HG02610 (cell line): ENCODE measurements at regions not wholly inside any gene's neighbourhood (a gene's known extent, or its start where the extent isn't known, plus 50 kb on each side); places are given as distances from the start of the nearest gene placed in this dataset.

Experiments
- ATAC-seq: cut with Tn5 transposase; IDR thresholded peaks from one replicate; pipeline ENCODE4 v1.9.1; 2021; ENCODE audit warnings: mild to moderate bottlenecking, moderate library complexity; ENCODE audit not compliant: unreplicated experiment

GRCh38 chr16:8376858-8377257 is 213.5 kb downstream of the TMEM114 start:
- ATAC-seq: no peak

- ATAC-seq: no peak
Measured at GRCh38 chr16:8376430-8376829, 213.9 kb downstream of the TMEM114 start.

DNA sequence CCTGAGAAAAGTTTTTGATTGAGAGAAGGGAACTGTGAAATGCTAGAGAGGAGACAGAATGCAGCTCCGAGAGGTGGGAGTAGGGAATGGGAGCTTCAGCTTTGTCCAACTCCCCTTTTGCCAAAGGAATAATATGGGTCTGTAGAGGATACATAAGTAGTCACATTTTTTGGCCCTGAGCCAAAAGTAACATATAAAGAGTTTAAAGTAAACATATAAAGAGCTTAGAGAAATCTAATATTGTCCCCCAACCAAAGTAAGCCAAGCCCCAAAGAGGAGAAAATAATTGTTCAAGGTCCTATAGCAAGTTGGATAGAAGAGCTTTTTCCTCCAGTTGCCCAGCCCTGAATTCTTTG is 215.1 kb downstream of the TMEM114 start:
- no peak for ATAC-seq

GRCh38 chr16:8374586-8375231 is 215.6 kb downstream of the TMEM114 start:
- no peak for ATAC-seq

DNA sequence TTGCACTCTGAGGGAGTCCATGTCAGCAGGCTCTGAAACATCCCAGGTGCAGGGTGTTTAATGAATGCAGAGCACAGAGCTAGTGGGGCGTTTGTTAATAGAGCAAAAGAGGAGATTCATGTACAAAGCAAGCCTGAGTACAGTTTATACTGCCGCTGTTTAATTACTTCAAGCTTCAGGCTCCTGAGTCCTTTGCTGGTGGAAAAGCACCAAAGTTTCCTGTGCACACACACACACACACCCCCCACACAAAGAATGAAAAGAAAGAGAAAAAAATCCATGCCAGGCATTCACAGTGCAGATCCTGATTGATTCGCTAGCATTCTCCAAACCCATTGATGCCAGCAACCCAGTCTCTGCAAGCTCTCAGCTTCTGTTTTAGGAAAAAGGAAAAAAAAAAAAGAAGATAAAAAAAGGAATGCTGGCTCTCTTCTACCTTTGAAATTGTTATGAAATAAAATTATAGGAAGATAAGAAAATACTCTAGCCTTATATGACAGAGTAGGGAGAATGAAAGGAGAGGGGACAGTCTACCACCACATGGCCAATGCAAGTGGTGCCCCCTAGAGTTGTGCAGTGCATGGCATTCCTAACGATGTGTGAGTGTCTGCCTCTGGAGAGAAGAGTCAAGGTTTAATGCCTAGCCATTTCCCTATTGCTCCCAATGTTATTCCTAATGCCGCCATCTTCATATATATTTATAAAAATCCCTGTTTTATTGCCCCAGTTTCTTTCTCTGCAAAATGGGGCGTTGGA is 216.5 kb downstream of the TMEM114 start:
- no peak for ATAC-seq

DNA sequence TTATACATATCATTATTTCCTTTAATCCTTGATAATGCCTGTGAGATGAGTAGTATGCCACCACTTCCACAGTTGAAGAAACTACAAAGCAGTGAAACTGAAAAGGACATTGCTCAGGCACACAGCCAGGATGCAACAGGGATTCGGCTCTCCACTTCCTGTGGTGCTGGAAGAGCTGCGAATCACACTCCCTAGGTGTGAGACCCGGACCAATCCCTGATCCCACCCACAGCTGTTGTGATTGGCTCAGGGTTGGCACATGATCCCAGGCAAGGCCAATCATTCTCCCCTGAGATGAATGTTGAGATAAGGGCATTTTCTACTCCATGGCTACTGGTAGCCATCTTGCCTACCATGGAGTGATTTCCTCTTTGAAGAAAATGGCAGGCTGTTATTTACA is 218.2 kb downstream of the TMEM114 start:
- no peak for ATAC-seq

DNA sequence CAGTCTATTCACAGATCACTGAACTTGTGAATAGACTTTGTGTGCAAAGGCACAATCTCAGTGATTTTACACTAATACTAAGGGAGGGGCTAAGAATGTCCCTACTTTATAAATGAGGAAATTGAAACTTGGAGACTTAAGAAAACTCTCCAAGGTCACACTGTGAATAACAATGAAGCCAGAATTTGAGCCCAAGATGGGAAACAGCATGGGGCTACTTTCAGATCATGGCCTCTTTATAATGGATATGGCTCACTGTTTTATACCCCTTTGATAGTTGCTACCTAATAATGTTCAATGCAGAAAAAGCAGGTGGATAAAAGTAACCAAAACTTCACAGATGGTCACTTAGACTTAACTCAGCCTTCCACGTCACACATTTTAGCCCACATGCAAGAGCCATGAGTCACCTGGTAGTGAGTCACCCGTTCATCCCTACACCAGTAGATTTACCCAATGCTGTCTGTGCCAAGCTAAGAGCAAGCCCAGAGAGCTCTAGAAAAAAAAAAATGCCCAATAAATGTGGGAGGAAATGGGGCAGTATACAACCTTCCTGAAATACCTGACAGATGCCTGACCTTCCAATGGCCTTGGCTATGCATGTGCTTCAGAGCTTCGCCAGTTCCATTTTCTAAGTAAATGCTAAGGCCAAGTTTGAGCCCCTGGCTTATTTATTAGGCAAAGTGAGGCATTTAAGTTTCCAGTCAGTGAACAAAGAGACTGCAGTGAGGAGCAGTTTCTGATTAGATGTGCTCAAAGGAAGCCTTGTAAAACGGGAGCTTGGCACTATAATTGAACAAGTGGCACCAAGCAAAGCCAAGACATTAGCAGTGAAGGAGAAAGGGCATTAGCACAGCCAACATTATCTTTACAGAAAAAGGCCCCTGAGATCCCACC is 219.7 kb downstream of the TMEM114 start:
- no peak for ATAC-seq

DNA sequence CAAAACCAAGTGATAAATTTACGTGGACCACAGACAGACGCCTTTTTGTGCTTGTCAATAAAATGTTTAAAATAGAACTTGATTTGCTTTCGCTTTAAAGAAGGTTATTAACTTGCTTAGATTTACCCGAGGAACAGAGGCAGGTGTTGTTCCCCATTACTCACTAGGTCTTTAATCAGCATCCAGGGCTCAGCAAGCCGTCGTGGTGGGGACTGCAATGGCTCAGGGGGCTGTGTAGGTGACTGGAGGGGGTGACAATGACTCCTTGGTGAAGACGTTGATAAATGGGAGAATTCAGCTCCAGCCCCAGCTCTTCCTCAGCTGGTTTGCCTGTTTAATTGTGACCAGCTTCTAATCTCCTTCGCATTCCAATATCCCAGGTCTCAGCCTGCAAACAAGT is 231.4 kb downstream of the TMEM114 start:
- no peak for ATAC-seq

DNA sequence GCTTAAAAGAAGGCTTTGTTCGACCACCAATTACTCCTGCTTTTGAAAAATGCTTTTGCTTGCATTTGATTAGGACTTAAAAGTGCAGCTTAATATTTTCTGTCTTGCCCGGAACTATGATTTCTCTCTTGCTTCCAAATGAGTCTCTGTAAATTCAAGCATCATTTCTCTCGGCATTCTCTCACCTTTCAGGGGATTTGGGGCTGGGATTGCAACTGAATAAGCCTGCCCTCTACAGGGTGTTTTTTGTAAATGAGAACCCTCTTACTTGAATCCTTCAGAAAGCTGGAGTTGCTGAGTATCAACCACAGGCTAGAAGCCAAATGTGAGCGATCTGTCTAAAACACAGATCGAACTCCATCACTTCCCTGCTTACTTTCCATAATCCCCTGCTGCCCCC is 234.6 kb downstream of the TMEM114 start:
- no peak for ATAC-seq

GRCh38 chr16:8346294-8346693 is 244.0 kb downstream of the TMEM114 start:
- ATAC-seq: no peak

DNA sequence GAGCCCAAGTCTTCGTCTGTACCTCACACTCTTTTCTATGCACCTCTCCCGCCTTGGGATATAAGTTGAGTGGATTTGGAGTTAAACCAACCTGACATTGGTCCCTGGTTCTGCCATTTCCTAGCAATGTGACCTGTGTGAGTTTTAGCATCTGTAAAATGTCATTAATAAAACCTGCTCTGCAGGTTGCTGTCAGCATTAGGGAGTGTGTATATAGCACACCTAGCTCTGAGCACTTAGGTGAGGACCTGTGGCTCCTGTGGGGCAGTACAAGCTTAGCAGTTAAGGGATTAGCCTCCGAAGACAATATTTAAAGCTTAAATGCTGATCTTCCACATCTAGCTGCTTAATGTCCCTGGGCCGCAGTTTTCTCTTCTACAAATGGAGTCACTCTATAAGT is 248.0 kb downstream of the TMEM114 start:
- no peak for ATAC-seq

- no peak for ATAC-seq
Measured at GRCh38 chr16:8330761-8331160, 259.6 kb downstream of the TMEM114 start.

DNA sequence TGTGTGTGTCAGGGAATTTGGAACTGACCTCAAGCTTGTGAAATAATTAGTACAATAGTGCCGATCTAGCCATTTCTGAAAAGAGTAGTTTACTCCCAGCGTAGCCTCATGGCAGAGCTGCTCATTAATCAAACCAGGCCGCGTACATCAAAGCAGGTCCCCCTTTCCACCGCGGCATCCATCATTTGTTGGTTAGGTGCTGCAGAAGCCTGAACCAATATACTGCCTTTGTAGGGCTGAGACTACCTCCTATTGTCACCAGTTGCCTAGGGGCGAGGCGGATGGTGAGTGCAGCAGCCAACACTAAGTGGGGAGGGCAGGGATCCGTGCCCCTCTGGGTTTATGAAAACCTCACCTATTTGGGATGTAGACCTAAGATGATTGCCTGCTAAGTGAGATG is 264.1 kb downstream of the TMEM114 start:
- no peak for ATAC-seq

GRCh38 chr16:8323153-8323552 is 267.2 kb downstream of the TMEM114 start:
- no peak for ATAC-seq

- ATAC-seq: no peak
Measured at GRCh38 chr16:8320131-8320530, 270.2 kb downstream of the TMEM114 start.

DNA sequence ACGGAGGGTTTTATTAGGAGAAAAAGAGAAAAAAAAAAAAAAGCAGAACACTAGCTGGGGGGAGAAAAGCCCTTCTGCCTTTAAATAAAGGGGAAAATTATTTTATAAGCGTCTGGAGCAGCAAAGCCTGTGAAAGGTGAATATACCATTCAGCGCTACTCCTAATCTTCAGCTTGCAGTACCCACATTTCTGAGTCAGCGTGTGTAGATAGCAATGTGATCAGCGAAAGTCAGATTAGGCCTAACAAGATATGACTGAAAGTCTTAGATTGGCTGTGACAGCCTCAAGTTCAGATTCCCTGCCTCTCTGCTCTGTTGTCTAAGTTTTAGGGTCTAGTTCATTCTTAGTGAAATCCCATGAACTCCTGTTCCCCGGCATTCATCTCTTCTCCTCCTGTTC is 279.5 kb downstream of the TMEM114 start:
- ATAC-seq: no peak

DNA sequence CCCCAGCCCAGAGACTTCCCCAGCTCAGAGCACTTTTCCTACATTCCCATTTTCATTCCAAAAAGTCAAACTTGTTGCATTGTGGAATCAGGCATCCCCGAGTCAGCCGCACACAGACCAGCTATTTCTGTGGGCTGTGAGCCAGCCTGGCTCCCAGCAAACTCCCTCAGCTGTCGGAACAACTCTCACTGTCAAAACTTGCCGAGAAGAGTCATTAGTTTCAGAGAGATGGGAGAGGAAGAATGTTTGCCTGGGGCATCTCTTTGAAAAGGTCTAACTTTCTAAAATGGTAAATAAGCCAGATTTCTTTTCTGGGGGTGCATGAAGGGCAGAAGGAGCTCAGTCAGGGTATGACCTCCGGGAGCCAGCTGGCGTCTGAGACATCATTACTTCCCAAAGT is 280.0 kb downstream of the TMEM114 start:
- ATAC-seq: no peak

DNA sequence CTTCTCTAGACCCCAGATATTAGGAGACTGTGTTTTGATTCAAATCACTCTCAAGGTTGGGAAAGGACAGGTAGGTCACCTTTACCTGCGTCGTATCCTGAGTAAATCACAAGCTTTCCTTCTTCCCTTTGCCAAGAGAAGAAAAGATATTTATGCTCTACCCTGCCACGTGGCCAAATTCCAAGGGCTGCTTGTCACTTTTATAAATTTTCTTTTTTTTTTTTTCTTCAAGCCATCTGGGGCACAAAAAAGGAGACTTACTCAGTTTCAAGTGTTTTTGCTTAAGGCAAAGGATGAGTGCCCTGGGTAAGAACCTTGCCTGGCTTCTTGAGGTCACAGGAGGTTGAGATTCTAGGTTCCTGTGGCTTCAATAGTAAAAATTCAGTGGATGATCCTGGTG is 285.1 kb downstream of the TMEM114 start:
- ATAC-seq: no peak

- no peak for ATAC-seq
Measured at GRCh38 chr16:8299635-8300034, 290.7 kb downstream of the TMEM114 start.

GRCh38 chr16:8295513-8296237 is 294.6 kb downstream of the TMEM114 start:
- ATAC-seq: no peak

DNA sequence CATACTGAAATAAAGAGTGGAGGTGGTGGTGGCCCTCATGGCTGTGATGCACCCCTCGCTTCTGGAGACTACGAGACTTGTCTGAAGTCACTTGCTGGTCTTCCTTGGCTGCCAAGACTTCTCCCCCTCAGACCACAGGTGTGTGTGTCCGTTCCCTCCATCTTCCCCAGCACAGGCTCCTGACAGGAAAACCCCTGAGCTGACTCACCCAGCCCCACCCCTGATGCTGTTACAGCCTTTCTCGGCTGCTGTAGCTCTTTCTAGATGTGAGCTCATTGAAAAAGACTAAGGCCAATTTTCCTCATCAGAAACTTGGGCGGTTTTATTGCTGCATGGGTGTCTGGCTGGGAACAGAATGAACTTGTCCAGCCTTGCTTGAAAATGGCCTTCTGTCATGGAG is 296.9 kb downstream of the TMEM114 start:
- no peak for ATAC-seq
